GM18868 (cell line): ENCODE measurements at regions not wholly inside any gene's neighbourhood (a gene's known extent, or its start where the extent isn't known, plus 50 kb on each side); places are given as distances from the start of the nearest gene placed in this dataset.
"Not testable (repeated sequence)": the region's sequence is repeated elsewhere in the genome, so short reads cannot be mapped to it uniquely, and the experiment has no call there.

Source experiments
- ATAC-seq: cut with Tn5 transposase; IDR thresholded peaks from one replicate; pipeline ENCODE4 v1.9.1; 2021; ENCODE audit warnings: mild to moderate bottlenecking, moderate library complexity; ENCODE audit not compliant: unreplicated experiment

- no peak for ATAC-seq
Measured at GRCh38 chr16:75971334-75971733, 245.0 kb upstream of the CPHXL start.

- no peak for ATAC-seq
Measured at GRCh38 chr16:75983296-75983695, 257.0 kb upstream of the CPHXL start.

- no peak for ATAC-seq
Measured at GRCh38 chr16:75983741-75984381, 257.6 kb upstream of the CPHXL start.

GRCh38 chr16:75987323-75987722, 261.0 kb upstream of the CPHXL start:
- ATAC-seq = no peak

GRCh38 chr16:75996491-75996890, 270.2 kb upstream of the CPHXL start:
- no peak for ATAC-seq

GRCh38 chr16:75997606-75998005, 271.3 kb upstream of the CPHXL start:
- no peak for ATAC-seq

GRCh38 chr16:76007645-76008044, 269.6 kb upstream of the CNTNAP4 start:
- ATAC-seq = no peak

- no peak for ATAC-seq
Measured at GRCh38 chr16:76023835-76024234, 253.4 kb upstream of the CNTNAP4 start.

GRCh38 chr16:76035689-76036088, 241.5 kb upstream of the CNTNAP4 start:
- no peak for ATAC-seq

GRCh38 chr16:76038097-76038496, 239.1 kb upstream of the CNTNAP4 start:
- no peak for ATAC-seq

GRCh38 chr16:76052725-76053124, 224.5 kb upstream of the CNTNAP4 start:
- ATAC-seq = no peak

- no peak for ATAC-seq
Measured at GRCh38 chr16:76059186-76059585, 218.0 kb upstream of the CNTNAP4 start.

GRCh38 chr16:76059701-76060100, 217.5 kb upstream of the CNTNAP4 start:
- ATAC-seq = no peak

GRCh38 chr16:76071690-76072089, 205.5 kb upstream of the CNTNAP4 start:
- no peak for ATAC-seq

GRCh38 chr16:76081967-76082366, 195.2 kb upstream of the CNTNAP4 start:
- peak; percentile 70 for ATAC-seq

- ATAC-seq = no peak
Measured at GRCh38 chr16:76106647-76107046, 170.6 kb upstream of the CNTNAP4 start.

GRCh38 chr16:76108460-76108859, 168.7 kb upstream of the CNTNAP4 start:
- no peak for ATAC-seq

- no peak for ATAC-seq
Measured at GRCh38 chr16:76114681-76115080, 162.5 kb upstream of the CNTNAP4 start.

- ATAC-seq = no peak
Measured at GRCh38 chr16:76118344-76118743, 158.9 kb upstream of the CNTNAP4 start.

- ATAC-seq = no peak
Measured at GRCh38 chr16:76121636-76122035, 155.6 kb upstream of the CNTNAP4 start.

- ATAC-seq = no peak
Measured at GRCh38 chr16:76123966-76124365, 153.2 kb upstream of the CNTNAP4 start.

- ATAC-seq = no peak
Measured at GRCh38 chr16:76125871-76126270, 151.3 kb upstream of the CNTNAP4 start.

- not testable (repeated sequence) for ATAC-seq
Measured at GRCh38 chr16:76138056-76138455, 139.1 kb upstream of the CNTNAP4 start.
